HFFc6 (cell line): ENCODE measurements at regions not wholly inside any gene's neighbourhood (a gene's known extent, or its start where the extent isn't known, plus 50 kb on each side); places are given as distances from the start of the nearest gene placed in this dataset.

ENCODE experiments used
- DNase-seq: peaks from one replicate; pipeline ENCODE4 v3.0.0-alpha.2; 2018
- H3K27ac Mint-ChIP-seq: 2 replicates; pipeline ENCODE4 v1.8.0; 2020; ENCODE audit warnings: mild to moderate bottlenecking, mixed read lengths
- H3K27me3 Mint-ChIP-seq: 2 replicates; pipeline ENCODE4 v1.8.0; 2021; ENCODE audit warnings: mild to moderate bottlenecking, moderate library complexity, mixed read lengths; ENCODE audit not compliant: insufficient read depth
- H3K36me3 Mint-ChIP-seq: 2 replicates; pipeline ENCODE4 v1.8.0; 2021; ENCODE audit warnings: low read depth, mixed read lengths
- H3K4me1 Mint-ChIP-seq: 2 replicates; pipeline ENCODE4 v1.8.0; 2020; ENCODE audit warnings: low read depth, mixed read lengths
- H3K4me3 Mint-ChIP-seq: 2 replicates; pipeline ENCODE4 v1.8.0; 2020; ENCODE audit warnings: mild to moderate bottlenecking, moderate library complexity, mixed read lengths
- H3K9me3 Mint-ChIP-seq: 2 replicates; pipeline ENCODE4 v1.8.0; 2020; ENCODE audit warnings: mild to moderate bottlenecking, mixed read lengths
- TF ChIP-seq, protein P1 (sequence below): fragments of 200-600 bp; sonication (generic); IDR thresholded peaks from 2 replicates; pipeline ENCODE4 v1.5.0; 2021; ENCODE audit warnings: antibody characterized with exemption, mild to moderate bottlenecking

DNA sequence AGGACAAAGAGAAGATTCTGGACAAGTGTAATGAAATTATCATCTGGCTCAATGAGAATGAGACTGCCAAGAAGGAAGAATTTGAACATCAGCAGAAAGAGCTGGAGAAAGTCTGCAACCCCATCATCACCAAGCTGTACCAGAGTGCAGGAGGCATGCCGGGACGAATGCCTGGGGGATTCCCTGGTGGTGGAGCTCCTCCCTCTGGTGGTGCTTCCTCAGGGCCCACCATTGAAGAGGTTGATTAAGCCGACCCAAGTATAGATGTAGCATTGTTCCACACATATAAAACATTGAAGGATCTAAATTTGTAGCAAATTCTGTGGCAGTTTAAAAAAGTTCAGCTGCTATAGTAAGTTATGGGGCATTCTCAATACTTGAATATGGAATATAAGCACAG lies 174.3 kb upstream of the CCND2 start:
- Mint-ChIP-seq H3K9me3 (peaks cover 4% of the 10 kb centered on the region; the same call in 1 of the 2 replicates), H3K4me3 (no peak overlapping the region), H3K27ac (no peak overlapping the region), H3K27me3 (peaks cover 9% of the 10 kb centered on the region), H3K4me1 (no peaks in the 10 kb centered on the region), H3K36me3 (no peaks in the 10 kb centered on the region)
- TF ChIP-seq, protein P1, sequence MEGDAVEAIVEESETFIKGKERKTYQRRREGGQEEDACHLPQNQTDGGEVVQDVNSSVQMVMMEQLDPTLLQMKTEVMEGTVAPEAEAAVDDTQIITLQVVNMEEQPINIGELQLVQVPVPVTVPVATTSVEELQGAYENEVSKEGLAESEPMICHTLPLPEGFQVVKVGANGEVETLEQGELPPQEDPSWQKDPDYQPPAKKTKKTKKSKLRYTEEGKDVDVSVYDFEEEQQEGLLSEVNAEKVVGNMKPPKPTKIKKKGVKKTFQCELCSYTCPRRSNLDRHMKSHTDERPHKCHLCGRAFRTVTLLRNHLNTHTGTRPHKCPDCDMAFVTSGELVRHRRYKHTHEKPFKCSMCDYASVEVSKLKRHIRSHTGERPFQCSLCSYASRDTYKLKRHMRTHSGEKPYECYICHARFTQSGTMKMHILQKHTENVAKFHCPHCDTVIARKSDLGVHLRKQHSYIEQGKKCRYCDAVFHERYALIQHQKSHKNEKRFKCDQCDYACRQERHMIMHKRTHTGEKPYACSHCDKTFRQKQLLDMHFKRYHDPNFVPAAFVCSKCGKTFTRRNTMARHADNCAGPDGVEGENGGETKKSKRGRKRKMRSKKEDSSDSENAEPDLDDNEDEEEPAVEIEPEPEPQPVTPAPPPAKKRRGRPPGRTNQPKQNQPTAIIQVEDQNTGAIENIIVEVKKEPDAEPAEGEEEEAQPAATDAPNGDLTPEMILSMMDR: no peak
- DNase-seq: no peak

DNA sequence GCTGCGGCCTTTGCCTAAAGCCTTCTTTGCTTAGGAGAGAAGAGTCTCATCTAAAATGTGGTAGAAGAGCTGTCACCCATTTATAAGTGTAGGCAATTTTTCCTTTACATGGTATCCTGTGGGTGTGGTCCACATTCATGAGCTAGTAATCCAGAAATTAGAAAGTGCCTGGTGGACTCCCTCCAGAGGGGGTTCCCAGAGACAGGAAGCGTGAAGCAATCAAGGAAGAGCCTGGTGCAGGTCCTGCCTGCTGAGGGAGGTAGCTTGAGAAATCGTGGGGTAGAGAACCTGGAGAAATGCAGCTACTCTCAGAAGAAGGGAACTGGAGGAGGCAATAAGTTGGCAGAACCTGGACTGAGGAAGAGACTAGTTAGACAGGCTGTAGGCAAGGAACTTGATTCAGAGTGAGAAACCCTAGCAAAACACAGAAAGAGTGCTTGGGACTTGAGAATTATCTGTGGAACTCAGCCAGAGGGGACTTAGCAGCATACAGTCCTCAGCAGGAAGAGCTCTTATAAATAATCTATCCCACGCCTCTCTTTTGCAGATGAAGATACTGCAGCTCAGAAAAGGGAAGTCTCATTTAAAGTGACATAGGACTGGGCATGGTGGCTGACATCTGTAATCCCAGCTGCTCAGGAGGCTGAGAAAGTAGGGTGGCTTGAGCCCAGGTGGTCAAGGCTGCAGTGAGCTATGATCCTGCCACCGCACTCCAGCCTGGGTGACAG lies 182.4 kb upstream of the CCND2 start:
- TF ChIP-seq, protein P1: no peak
- Mint-ChIP-seq H3K9me3 (no peaks in the 10 kb centered on the region; the same call in 1 of the 2 replicates), H3K27ac (no peak overlapping the region), H3K36me3 (no peaks in the 10 kb centered on the region; the same call in 1 of the 2 replicates), H3K4me1 (no peaks in the 10 kb centered on the region), H3K4me3 (no peak overlapping the region), H3K27me3 (no peaks in the 10 kb centered on the region; the same call in 1 of the 2 replicates)
- DNase-seq: no peak

DNA sequence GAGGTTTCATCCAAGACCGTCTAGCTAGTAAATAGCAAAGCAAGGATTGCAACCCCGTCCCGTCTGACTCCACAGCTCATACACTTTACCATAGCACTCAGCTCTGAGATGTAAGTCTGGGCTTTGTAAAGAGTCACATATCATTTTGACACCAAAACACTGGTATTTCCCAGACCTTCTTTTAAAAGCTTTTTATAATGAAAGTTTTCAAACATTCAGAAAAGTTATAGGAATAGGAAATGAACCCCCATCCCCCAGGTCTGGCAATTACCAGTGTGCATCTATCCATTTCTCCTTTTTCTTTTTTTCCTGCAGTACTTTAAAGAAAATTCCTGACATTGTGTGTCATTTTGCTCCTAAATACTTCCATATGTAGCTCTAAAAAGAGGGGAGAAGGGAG lies 183.6 kb upstream of the CCND2 start:
- Mint-ChIP-seq H3K36me3 (no peaks in the 10 kb centered on the region; the same call in 1 of the 2 replicates), H3K4me3 (no peak overlapping the region), H3K4me1 (no peaks in the 10 kb centered on the region), H3K27ac (no peak overlapping the region), H3K9me3 (no peaks in the 10 kb centered on the region; the same call in 1 of the 2 replicates), H3K27me3 (peaks cover under 1% of the 10 kb centered on the region; the same call in 1 of the 2 replicates)
- TF ChIP-seq, protein P1: no peak
- DNase-seq: no peak

DNA sequence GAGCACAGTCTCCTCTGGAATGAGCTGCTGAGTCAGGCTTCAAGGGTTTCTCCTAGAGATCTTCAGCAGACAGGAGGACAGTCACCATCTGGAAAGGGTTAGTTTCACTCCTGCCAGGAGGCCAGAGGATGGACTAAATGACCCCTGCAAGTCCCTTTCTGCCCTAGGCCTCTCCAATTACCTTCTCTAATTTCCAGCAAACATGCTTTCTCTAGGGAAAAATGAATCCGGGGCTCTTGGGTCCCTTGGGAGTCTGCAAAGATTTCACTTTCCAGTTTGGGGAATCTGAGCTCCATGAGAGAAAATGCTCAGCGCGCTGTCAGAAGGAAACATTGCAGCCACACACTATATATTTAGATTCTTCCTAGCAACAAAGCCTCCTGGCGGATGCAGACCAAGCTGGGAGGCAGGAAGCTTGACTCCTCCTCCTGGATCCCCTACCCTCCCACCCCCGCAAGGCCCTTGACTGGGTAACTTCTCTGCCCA lies 184.4 kb upstream of the CCND2 start:
- DNase-seq: no peak
- Mint-ChIP-seq H3K27me3 (peaks cover 5% of the 10 kb centered on the region; the same call in 1 of the 2 replicates), H3K36me3 (no peaks in the 10 kb centered on the region; the same call in 1 of the 2 replicates), H3K4me3 (no peak overlapping the region), H3K9me3 (no peaks in the 10 kb centered on the region; the same call in 1 of the 2 replicates), H3K27ac (no peak overlapping the region), H3K4me1 (no peaks in the 10 kb centered on the region)
- TF ChIP-seq, protein P1: no peak

DNA sequence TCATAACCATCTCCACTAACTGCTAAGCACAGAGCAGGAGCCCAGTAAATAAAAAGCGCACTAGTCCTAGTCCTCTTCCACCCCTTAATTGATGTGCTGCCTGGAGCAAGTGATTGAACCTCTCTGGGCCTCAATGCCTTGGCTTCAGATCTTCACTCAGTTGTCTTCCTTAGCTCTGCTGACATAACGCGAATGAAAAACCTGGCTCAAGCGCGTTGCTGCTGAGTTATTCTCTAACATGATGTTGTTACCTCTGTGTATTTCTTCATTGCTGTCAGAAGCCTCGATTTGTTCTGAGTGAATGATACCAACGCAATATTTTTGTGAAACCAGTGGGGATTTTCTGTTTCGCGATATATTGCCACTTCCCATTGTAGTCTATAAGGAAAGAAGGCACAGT lies 185.1 kb upstream of the CCND2 start:
- peaks cover 6% of the 10 kb centered on the region; the same call in 1 of the 2 replicates for H3K9me3 Mint-ChIP-seq
- H3K4me3 Mint-ChIP-seq: no peak overlapping the region
- H3K27me3 Mint-ChIP-seq: peaks cover 5% of the 10 kb centered on the region; the same call in 1 of the 2 replicates
- TF ChIP-seq, protein P1: no peak
- no peaks in the 10 kb centered on the region for H3K4me1 Mint-ChIP-seq
- H3K27ac Mint-ChIP-seq: no peak overlapping the region
- no peak for DNase-seq
- no peaks in the 10 kb centered on the region; the same call in 1 of the 2 replicates for H3K36me3 Mint-ChIP-seq
